Neural progenitor cell (in vitro differentiated cells): ENCODE measurements at regions not wholly inside any gene's neighbourhood (a gene's known extent, or its start where the extent isn't known, plus 50 kb on each side); places are given as distances from the start of the nearest gene placed in this dataset.

Source experiments
- CTCF ChIP-seq: fragments of 200-600 bp; sonication (generic); IDR thresholded peaks from 2 replicates; pipeline ENCODE4 v1.5.1; 2017; ENCODE audit warnings: antibody characterized with exemption, mild to moderate bottlenecking
- EZH2phosphoT487 ChIP-seq: fragments of 200-600 bp; sonication (generic); IDR thresholded peaks from 2 replicates; pipeline ENCODE4 v1.6.1; 2017; ENCODE audit warnings: antibody characterized with exemption

GRCh38 chr15:95227235-95227634, 995.9 kb downstream of the MCTP2 start:
- TF ChIP-seq CTCF (no peak), EZH2phosphoT487 (no peak)
